ENCODE measurements at regions not wholly inside any gene's neighbourhood (a gene's known extent, or its start where the extent isn't known, plus 50 kb on each side); places are given as distances from the start of the nearest gene placed in this dataset.

DNA sequence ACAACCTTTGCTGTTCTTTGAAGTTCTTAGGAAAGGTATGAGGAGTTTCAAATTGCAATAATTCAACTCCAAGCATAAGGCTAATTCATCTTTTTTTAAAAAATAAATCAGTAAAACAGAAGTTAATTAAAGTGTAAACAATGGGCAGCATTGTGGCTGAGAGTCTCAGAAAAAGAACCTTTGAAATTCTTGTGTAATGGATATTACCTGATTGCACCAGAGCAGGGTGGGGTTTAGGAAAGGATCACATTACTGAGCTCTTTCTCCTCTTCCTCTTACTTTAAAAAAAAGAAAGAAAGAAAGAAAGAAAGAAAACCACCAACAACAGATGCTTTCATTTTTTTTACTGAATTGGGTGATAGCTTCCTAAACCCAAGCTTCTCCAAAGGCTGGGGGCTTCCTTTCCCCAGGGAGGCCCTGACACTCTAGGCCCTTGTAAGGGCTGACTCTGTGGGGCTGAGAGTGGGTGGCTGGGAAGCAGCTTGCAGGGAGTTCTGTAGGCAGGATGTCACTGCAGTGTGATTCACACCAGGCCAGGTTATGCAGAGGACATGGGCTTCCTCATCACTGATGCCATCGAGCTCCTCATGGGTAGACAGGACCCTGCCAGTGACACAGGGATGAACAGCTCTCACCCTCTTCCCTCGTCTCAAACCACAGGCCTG, 564.5 kb downstream of the FGF9 start:
- no peak for DNase-seq (ENCODE audit: low read depth)

DNA sequence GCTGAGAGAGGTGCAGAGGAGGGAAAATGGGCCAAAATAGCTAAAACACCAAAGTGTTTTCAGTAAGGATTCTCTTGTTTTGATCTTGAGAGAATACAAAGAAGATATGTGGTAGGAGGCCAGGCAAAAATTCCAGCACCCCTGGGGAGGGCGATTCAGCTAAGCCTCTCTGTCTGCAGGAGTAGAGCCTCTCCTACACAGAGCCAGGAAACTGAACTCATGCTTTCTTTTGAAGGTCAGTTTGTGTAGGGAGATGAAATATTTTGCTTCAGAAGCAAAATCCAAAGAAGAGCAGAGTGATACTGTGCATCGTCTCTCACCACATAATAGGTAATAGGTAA, 565.0 kb downstream of the FGF9 start:
- DNase-seq (ENCODE audit: low read depth): no peak

DNA sequence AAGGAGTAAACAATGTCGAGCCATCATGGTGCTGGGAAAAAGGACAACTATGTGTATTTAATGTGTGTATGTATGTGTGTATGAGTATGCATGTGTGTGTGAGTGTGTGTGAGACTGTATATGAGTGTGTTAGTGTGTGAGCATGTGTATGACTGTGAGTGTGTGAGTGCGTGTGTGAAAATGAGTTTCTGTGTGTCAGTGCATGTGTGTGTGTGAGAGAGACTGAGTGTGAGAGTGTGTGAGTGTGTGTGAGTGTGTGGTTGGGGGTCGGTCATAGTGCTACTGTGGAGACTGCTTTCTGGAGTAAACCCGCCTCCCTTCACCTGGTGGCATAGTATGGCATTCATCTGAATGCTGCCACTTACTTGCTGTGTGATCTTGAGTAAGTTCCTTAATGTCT, 567.4 kb downstream of the FGF9 start:
- DNase-seq (ENCODE audit: low read depth): no peak

DNA sequence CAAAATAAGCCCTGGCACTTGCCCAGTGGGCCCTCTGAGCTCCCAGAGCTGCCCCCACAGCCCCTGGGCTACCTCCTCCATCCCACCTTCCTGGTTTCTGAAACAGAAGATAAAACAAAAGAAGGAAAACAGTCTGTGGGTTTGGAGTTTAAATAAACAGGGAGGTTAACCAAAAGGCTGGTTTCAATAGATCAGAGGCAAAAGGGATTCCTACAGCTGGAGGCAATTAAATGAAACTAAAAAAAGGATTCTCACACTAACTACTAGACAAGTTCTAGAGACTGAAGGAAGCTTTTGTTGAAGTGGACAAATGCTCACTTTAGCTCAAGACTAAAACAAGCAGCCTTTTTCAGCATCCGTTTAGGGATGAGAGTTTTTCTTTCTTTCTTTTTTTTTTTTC, 569.8 kb downstream of the FGF9 start:
- no peak for DNase-seq (ENCODE audit: low read depth)

DNA sequence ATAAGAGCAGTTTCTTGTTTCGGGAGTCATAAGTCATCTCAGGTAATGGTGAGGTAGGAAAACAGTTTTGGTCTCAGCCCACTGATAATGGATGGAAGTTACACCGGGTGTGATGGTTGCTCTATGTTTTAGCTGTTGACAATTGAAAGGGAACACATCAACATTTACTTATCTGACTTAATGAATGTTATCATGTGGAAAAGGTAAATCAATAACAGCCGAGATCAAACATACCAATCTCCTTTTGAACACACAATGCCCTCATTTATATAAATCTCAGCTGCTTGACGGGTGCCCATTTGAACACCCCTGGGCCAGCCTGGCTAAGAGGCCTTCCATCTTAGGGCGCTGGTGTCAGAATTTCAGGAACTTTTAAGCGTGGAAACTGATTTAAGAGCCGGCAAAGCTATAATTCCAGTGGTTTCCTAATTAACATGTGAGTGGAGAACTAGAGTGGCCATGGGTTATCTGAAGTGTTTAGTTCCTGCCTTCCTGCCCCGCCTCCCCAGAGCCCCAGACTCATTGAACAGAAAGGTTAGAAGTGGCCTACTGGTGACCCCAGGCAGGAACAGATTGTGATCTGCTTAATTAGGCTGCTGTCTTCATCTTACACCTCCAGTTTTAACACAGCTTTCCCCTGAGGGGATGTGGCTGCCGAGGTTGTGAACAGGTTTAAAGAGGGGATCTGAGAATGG, 572.7 kb downstream of the FGF9 start:
- no peak for DNase-seq (ENCODE audit: low read depth)

DNA sequence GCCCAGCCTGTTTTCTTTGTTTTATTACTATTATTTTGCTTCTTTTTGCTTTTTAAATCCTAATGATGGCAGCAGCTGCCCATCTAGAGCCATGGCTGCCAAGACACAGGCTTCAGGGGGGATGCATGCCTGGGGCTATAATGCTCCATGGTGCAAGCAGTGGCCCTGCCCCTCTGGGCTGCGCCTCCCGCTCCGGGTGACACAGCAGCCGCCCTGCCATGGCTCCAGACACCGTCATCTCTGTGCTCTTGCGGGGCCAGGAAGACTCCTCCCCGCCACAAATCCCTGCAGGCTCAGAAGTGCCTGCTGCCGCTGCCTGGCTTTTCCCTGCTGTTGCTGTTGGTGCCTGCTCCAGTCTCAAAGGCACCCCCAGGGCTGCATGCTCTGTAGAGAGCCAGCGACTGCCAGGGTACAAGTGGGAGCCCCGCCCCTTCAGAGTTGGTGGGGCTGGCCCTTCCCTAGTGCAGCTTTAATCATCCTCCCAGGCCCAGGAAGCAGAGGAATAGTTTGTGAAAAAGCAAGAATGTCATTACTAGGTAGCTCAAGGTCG, 581.5 kb downstream of the FGF9 start:
- no peak for DNase-seq (ENCODE audit: low read depth)

DNA sequence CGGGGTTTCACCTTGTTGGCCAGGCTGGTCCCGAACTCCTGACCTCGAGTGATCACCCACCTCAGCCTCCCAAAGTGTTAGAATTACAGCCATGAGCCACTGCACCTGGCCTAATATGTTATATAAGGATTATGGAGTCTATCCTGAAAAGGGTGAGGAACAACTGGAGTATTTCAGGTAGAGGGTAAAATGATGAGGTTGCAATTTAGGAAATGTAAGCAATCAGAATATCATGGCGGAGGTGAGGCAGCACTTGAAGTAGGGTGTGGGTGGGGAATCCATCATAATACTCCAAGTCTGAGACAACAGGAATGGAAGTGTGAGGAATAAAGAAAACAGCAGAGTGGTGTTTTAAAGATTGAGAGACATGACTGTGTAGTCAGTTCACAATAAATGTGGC, 582.2 kb downstream of the FGF9 start:
- DNase-seq (ENCODE audit: low read depth): no peak

DNA sequence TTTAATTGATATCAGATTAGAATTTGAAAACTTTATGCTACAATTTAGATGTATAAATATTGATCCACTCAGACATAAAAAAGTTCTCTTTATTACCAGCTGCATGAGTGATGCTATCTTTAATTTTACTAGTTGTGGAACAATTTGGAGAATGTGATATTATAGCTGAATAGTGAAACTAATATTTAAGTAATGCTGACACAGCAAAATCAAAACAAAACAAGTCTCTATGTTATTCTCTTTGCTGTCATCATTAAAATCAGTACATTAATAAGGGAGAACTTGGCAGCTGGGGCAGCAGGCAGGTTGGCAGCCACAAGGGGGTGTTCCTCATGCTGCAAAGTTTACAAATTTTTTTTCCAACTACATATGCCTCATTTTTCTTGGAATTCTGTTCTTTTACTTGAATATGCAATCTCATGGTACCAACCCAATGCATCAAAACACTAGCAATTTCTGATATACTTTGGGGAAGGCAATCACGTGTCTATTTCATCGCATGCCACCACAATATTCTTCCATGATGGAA, 585.3 kb downstream of the FGF9 start:
- DNase-seq (ENCODE audit: low read depth): no peak

DNA sequence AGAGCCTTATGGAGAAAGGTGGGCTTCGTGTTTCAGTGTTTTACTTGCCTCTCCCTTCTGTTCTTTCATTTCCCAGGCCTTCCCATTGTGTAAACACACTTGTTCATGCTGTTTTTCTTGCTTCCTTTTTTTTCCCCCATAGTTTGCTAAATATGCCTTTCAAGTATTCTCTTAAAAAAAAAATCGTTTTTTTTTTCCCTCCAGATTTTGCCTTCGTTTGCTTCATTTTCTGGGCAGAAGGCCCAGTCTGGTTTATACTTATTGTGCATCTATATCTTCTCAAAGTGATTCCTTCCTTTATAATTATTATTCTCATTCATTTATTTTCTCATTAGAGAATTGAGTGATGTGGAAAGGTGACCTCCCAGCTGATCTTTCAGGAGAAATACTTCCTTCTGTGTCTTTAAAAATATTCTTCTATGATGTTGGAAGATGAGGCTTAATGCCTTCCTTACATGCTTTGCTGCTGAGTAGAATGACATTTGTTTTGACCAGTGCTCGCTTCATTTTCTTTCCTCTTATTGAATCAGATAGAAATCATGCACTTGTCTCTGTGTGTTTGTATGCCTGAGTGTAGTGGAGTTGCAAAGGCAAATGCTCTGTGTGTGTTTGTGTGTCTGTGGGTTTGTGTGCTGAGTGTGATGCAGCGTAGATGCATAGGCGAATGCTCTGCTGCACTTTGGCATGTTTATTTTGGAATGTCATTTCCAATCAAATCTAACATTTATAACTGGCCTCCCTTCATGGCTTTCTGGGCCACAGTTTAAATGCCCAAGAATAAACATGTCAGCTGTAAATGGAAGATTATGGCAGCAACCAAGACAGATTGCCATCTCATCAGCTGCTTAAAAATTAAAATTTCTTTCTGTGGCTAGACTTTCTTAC, 591.4 kb downstream of the FGF9 start:
- no peak for DNase-seq (ENCODE audit: low read depth)

DNA sequence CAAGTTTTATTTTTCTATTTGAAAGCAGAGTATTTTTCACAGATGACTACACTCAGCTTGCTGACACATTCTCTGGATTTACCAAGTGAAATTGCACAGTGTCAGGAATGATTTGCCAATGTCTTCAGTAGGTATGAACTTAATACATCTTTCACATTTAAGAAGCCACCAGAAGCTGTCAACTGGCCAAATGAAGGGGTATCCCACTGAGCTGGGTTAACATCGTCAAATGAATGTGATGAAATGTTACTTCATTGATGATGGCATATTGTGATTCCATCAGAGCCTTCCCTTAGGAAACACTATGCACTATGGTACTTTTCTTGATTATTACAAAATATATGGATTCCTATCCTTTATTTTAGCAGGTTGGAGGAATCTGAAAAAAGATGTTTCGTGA, 592.3 kb downstream of the FGF9 start:
- no peak for DNase-seq (ENCODE audit: low read depth)

DNA sequence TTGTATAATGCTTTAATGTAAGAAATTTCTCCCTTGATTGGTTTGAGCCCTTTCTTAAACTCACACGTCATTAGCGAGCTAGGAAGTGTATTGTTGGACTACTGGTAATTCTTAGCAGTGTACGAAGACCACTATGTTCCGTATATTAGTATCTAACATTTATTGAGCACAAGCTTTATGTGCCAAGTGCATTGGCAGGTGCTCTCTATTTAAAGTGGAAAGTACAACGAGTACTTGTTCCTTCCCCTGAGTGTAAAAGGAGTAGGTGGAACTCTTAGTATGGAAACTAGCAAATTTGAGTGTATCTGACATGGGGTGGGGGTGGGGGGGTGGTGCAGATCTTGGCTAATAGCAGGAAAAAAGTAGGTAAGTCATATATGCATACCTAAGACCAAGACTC, 594.7 kb downstream of the FGF9 start:
- no peak for DNase-seq (ENCODE audit: low read depth)

DNA sequence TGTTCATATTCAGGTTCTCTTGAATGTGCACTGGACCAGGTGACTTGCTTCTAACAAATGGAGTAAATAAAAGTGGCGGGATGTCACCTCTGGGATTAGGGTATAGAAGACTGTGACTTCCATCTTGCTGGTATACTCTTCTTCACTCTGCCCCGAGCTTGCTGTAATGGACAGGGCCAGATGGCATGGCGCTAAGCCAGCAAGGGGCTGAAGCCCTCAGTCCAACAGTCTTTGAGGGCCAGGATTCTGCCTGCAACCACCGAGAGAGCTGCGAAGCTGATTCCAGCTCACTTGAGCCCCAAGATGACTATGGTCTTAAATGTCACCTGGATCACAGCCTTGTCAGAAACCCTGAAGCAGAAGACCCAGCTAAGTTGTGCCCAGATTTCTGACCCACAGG, 600.0 kb downstream of the FGF9 start:
- no peak for DNase-seq (ENCODE audit: low read depth)

DNA sequence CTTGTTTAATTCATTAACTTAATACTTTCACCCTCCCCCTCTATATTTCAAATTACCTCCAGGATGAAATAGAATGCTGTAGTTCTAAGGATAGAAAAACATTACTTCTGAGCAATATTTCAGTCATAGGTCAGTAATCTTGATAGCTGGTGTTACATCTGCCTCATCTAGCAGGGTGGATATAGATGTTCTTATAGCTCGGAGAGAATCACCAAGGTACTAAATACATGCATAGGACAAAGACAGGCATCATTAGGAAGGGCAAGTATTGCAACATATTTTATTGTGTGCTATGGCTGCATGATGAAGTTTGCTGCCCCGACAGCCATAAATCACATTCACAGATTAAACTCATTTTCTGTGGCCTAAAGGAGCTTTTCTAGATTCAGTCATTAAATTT, 601.0 kb downstream of the FGF9 start:
- DNase-seq (ENCODE audit: low read depth): no peak

DNA sequence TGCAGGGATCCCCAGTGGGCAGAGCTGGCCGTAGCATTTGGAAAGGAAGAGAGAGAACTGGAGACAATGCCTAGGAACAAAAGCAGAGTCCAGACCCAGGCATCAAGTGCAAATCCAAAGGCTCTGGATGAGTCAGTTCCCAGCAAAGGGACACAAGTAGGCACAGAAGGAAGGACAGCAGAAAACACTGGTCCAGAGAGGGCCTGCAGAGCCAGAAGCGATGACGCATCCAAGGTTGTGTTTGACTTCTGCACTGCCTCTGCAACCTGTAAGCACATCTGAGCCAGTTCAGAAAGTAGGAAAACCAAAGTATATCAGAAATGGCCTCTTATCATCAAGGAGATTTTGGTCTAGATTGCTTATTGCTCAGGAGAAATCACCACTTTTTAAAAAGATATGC, 604.5 kb downstream of the FGF9 start:
- DNase-seq (ENCODE audit: low read depth): no peak

DNA sequence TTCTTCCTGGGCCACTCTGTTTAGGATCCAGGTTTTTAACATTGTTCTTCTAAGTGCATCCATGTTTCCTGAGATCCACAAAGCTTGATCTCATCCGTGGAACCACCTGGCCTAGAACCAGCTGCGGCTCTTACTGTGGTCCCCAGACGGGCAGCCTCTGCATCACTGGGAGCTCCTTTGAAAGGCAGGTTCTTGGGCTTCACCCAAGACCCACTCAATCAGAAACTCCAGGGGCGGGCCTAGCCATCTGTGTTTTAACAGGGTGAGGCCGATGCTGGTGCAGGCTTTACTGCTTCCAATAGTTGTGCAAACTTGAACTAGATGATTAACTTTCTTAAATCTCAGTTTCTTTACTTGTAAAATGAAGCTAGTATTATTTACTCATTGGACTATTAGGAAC, 605.7 kb downstream of the FGF9 start:
- no peak for DNase-seq (ENCODE audit: low read depth)

DNA sequence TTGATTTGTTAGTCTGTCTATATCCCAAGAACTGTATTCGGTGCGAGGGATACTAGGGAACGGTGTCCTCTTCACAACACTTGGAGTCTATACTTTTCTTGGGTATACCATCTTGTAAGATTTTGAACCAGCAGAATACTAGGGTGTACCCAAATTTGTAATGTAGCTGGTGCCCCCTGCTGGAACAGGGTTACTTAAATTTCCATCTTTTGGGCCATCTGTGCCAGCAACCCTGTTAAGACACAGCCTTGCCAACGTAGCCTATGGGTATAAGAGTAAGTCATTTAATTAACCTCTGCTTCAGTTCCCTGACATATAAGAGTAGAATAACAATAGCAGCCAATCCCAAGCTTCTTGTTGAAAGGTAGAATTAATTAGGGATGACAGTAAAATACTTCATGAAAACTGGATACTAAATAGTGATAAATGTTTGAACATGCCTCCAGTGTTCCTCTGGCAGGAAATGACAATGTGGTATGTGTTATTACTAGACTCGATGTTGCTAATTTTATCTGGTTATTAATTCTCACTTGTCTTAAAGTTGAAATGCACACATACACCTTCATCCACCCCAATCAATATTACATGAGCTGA, 607.6 kb downstream of the FGF9 start:
- peak; percentile 42 for DNase-seq (ENCODE audit: low read depth)

DNA sequence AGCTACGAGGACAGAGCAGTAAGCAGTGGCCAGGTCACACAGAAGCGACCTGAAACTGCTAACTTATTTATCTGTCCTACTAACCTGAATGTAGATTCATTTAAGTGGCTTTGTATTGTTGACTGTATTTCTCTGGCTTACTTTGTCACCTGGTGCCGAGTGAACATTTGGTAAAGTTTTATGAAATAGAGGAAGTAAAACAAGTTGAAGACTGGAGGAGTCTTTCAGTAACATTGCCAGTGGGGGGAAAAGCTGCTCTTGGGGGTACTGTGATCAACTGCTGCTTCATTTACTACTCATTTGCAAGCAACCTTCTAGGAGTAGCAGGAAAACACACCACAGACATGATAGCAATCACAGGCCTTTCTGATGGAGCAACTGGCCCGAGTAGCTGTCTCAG, 615.0 kb downstream of the FGF9 start:
- no peak for DNase-seq (ENCODE audit: low read depth)

DNA sequence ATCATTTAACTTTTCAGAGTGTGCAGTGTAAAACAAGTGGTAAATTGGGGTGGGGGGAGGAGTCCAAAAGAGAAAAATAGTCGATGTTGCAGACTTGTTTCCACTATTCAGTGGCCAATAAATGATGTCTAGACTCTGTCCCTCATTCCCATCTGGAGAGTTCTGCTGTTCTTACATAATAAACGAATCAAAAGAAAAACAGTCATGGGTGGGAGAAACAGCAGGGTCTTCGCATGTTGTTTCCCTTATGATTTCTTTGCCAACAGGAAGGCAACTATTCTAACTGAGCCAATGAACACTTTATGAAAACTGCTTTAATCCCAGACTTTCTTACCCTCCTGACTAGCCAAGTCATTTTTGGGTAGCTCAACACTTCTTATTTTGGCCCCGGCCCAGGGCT, 615.5 kb downstream of the FGF9 start:
- no peak for DNase-seq (ENCODE audit: low read depth)

DNA sequence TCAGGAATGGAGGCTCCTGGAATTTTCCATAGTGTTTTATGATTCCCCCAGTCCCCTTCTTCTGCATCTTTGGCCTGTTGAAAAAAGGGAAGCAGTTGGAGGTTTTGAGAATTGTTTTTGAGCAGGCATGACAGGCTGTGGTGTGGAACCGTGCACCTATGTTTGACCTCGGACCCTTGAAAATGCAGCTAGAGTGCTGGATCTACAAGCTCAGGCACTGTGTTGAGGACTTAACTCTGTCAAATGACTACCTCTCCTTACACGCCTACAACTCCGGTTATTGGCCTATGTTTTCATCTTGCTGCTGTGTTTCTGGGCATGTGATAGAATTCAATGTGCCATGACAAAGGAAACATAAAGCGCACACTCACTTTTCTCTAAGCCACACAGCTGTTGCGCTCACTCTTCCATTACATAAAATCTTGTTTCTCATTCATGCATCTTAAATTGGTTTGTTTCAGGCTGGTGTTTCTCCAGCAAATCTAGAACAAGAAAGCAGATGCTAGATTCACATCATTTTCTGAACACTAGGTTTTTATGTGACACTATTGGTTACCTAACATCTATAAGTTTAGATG, 616.6 kb downstream of the FGF9 start:
- no peak for DNase-seq (ENCODE audit: low read depth)

DNA sequence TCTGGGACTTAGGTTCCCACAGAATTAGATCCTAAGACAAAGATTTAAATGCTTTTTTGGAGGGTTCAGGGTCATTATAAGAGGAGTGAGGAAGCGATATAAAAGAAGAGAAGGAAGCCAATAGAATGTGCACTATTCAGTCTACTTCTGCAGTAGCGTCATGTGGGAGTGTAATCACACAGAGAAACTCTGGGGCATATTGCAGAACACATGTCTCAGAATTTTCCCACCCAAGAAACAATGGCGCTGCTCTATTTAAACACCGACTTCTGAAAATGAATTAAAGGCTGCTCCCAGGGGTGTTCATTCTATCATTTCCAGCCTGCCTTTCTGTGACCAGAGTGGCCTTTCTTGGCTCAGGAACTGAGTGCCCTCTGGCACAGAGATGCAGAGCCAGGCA, 617.6 kb downstream of the FGF9 start:
- no peak for DNase-seq (ENCODE audit: low read depth)

DNA sequence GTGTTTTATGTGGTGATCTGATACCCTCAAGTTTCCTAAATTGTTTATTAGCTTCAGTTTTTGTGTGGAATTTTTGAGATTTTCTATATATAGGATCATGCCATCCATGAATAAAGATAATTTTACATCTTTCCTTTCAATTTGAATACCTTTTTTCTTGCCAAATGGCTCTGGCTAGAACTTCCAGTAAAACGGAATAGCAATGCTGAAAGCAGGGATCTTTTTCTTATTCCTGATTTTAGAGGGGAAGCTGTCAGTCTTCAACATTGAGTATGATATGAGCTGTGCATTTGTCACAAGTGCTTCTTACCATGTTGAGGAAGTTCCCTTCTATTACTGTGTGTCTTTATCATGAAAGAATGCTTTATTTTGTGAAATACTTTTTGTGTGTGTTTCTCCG, 618.8 kb downstream of the FGF9 start:
- no peak for DNase-seq (ENCODE audit: low read depth)

DNA sequence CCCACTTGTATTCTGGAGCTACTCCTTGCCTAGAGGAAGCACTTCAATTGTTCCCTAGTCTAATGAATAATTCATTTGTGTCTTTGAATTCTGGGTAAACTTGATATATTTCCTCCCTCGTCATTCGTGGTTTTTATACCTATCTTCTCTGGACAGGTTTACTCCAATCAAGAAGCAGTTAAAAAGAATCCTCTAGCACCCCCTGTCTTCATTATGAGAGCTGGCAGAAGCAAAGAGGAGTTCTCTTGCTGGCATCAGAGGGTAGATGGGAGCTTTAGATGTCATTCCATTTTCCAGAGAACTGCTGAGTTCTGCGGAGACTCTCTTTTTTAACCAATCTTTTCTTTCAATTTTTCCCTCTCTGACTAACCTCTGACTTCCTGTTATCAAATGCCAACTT, 627.7 kb downstream of the FGF9 start:
- DNase-seq (ENCODE audit: low read depth): no peak
